Upper lobe of left lung (tissue), 4 donors: ENCODE measurements at regions not wholly inside any gene's neighbourhood (a gene's known extent, or its start where the extent isn't known, plus 50 kb on each side); places are given as distances from the start of the nearest gene placed in this dataset.

Experiments used
- CTCF ChIP-seq, 6 experiments: fragments of 450-650 bp in 4 of 6; fragments of 200-600 bp in 2 of 6; sonication (generic) in 2 of 6; IDR thresholded peaks; one replicate each; pipeline ENCODE4 v1.5.1; 2016 to 2019; ENCODE audit warnings: antibody characterized with exemption in 6 of 6
- POLR2AphosphoS5 ChIP-seq, 2 donors: sonication (generic); formaldehyde crosslinking; IDR thresholded peaks; one replicate each; pipeline ENCODE4 v1.5.1; 2017; ENCODE audit warnings: antibody characterized with exemption in 2 of 2

- TF ChIP-seq CTCF (IDR thresholded peaks at IDR 0.05), result no peak
- no peak for TF ChIP-seq POLR2AphosphoS5 (IDR thresholded peaks at IDR 0.05)
Observed at GRCh38 chr2:236855176-236855865, 230.4 kb upstream of the COPS8 start.
